ENCODE measurements at regions not wholly inside any gene's neighbourhood (a gene's known extent, or its start where the extent isn't known, plus 50 kb on each side); places are given as distances from the start of the nearest gene placed in this dataset.

DNA sequence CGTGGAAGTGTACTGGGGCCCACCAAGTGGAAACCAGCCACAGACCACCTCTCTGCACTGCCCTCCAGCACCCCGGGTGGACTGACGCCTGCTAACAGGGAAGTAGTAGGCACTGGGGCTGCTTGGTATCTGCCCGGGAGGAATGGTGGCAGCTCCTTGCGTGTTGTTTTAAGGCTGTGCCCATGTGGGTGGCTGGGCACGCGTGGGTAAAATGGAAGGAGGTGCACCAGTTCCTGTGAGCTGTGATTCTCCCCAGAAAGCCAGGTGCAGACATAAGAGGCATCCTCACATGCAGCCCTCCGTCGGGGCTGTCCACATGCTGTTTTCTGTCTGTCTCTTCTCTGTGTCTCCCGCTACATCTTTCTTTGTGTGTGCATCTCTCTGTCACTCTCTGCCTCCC is 122.3 kb downstream of the ENGASE start:
- TF ChIP-seq, protein P1, sequence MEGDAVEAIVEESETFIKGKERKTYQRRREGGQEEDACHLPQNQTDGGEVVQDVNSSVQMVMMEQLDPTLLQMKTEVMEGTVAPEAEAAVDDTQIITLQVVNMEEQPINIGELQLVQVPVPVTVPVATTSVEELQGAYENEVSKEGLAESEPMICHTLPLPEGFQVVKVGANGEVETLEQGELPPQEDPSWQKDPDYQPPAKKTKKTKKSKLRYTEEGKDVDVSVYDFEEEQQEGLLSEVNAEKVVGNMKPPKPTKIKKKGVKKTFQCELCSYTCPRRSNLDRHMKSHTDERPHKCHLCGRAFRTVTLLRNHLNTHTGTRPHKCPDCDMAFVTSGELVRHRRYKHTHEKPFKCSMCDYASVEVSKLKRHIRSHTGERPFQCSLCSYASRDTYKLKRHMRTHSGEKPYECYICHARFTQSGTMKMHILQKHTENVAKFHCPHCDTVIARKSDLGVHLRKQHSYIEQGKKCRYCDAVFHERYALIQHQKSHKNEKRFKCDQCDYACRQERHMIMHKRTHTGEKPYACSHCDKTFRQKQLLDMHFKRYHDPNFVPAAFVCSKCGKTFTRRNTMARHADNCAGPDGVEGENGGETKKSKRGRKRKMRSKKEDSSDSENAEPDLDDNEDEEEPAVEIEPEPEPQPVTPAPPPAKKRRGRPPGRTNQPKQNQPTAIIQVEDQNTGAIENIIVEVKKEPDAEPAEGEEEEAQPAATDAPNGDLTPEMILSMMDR (IDR thresholded peaks at IDR 0.05), result no peak
- H3K27me3 ChIP-seq, result peaks cover 0 to 4% of the 10 kb centered on the region in 2 donors
- no peak overlapping the region for H3K4me3 ChIP-seq
- DNase-seq (ENCODE audit: low spot score), result no peak
- H3K9me3 ChIP-seq, result no peaks in the 10 kb centered on the region
- no peaks in the 10 kb centered on the region for H3K4me1 ChIP-seq
- H3K27ac ChIP-seq, result no peak overlapping the region
- H3K36me3 ChIP-seq, result no peaks in the 10 kb centered on the region

DNA sequence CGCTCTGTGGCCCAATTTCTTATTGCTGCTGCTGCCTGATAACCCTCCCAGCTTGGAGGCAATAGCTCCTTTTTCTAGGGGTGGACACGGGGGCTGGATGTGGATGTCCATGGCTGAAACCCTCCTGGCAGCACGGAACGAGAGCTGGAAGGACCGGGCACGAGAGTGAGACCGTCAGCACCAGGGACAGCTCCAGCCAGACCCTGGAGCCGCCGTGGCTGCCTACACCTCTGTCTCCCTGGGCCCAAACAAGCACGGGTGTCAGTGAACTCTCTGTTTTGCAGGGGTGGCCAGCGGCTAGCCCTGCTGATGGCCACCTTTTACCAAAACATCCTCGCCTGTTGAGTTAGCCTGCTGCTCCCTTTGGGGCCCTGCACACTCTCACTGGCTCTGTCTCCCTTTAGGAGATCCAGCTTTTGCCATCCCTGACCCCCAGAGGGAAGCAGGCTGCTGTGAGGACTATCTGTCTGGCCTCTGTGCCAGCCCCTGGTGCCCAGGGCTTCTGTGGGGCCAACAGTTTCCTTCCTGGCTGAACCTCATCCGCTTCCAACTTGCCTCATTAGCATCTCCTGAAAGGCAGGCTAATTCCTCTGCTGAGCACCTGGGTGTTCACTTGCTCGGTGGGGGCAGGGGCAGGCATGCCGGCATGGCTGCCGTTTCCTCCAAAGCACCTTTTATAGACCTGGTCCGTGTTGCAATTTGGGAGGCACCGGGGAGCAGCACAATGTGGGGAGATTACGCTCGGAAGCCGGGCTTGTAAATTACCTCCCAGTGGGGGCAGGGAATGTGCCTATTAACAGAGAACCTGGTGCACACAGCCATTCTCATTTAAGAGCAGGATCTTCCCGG is 118.1 kb downstream of the ENGASE start:
- TF ChIP-seq, protein P1 (IDR thresholded peaks at IDR 0.05), result no peak
- Histone ChIP-seq H3K27me3 (peaks cover 0 to 4% of the 10 kb centered on the region in 2 donors), H3K9me3 (no peaks in the 10 kb centered on the region), H3K27ac (no peak overlapping the region), H3K36me3 (no peaks in the 10 kb centered on the region), H3K4me3 (no peak overlapping the region), H3K4me1 (no peaks in the 10 kb centered on the region)
- no peak for DNase-seq (ENCODE audit: low spot score)

DNA sequence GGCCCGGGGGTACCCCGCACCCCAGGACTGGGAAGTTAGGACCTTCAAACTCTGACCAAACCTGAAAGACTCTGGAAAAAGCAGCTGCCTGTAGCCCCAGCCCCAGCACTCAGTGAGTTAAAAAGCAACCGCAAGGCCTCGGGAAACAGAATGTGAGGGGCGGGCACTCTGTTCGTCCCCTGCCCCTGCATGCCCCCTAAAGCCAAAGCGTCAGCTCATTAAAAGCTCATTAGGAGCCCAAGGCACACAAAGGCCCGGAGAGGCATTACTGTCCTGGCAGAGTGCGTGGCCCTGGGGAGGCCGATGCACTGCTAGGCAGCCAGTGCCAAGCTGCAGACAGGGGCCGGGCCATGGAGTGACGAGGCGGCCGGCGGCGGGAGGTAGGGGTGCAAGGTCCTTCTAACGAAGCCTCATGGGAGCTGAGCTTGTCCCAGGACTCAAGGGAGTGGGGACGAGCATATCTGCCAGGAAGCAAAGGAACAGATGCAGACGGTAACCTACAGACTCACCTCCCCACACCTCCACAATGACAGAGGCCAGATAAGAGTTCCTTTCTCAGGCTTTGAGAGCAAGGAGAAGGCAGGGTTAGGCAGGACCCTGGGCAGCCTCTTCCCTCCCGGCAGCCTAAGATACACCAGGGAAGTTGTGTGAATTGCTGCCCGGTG is 116.8 kb downstream of the ENGASE start:
- Histone ChIP-seq H3K4me3 (no peak overlapping the region), H3K27me3 (peaks cover 0 to 4% of the 10 kb centered on the region in 2 donors), H3K36me3 (no peaks in the 10 kb centered on the region), H3K27ac (no peak overlapping the region), H3K9me3 (no peaks in the 10 kb centered on the region), H3K4me1 (no peaks in the 10 kb centered on the region)
- no peak for DNase-seq (ENCODE audit: low spot score)
- TF ChIP-seq, protein P1 (IDR thresholded peaks at IDR 0.05), result no peak

DNA sequence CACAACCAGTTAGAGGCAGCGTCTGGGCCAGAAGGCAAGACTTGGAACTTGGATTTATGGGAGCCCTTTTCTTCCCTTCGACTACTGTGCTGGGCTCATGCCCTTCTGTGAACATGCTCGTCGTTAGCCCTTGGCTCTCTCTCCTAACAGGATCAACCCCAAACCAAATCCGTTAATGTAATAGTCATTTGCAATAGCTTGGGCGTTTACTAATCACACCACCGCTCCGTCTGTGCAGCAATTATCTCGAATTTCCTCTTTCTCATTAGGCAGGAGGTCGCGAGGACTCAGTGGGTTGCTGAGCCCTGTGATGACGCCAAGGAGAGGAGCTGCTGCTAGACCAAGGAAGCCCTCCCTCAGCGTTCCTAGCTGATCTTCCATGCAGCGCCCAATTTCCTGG is 114.7 kb downstream of the ENGASE start:
- H3K9me3 ChIP-seq, result no peaks in the 10 kb centered on the region
- no peak overlapping the region for H3K4me3 ChIP-seq
- H3K27ac ChIP-seq, result no peak overlapping the region
- H3K27me3 ChIP-seq, result peaks cover 0 to 4% of the 10 kb centered on the region in 2 donors
- no peak for DNase-seq (ENCODE audit: low spot score)
- H3K36me3 ChIP-seq, result no peaks in the 10 kb centered on the region
- TF ChIP-seq, protein P1 (IDR thresholded peaks at IDR 0.05), result no peak
- no peaks in the 10 kb centered on the region for H3K4me1 ChIP-seq

DNA sequence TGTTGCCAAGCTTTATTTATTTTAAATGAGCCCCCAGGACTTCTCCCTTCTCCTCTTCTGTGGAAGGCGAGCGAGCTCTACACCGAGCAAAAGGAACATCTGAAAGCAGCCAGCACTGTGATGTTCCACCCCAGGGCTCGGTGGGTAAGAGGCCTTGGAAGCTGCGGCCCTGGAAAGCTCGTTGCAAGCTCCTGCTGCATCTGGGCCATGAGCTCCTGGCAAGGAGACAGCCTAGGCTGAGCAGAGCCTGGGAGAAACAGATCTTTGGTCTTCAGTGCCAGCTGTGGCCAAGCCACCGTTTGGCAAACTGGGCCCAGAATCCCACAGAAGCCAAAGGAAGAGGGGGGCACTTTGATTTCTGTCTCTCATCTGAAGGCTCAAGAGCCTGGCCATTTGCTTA is 114.1 kb downstream of the ENGASE start:
- Histone ChIP-seq H3K4me1 (peaks cover 0 to under 1% of the 10 kb centered on the region in 2 donors), H3K36me3 (no peaks in the 10 kb centered on the region), H3K9me3 (no peaks in the 10 kb centered on the region), H3K27ac (no peak overlapping the region), H3K4me3 (no peak overlapping the region), H3K27me3 (peaks cover 0 to 7% of the 10 kb centered on the region in 2 donors)
- no peak for DNase-seq (ENCODE audit: low spot score)
- TF ChIP-seq, protein P1 (IDR thresholded peaks at IDR 0.05), result no peak
